GM10266 (cell line): ENCODE measurements at regions not wholly inside any gene's neighbourhood (a gene's known extent, or its start where the extent isn't known, plus 50 kb on each side); places are given as distances from the start of the nearest gene placed in this dataset.

Experiments used
- DNase-seq: peaks from one replicate; pipeline ENCODE4 v3.0.0; 2012; ENCODE audit errors: extremely low spot score
- TF ChIP-seq, protein P1 (sequence below): IDR thresholded peaks from 2 replicates; pipeline ENCODE4 v1.5.1; 2012; ENCODE audit warnings: mild to moderate bottlenecking, low read depth; ENCODE audit not compliant: control insufficient read depth, insufficient read depth; ENCODE audit errors: missing control alignments

DNA sequence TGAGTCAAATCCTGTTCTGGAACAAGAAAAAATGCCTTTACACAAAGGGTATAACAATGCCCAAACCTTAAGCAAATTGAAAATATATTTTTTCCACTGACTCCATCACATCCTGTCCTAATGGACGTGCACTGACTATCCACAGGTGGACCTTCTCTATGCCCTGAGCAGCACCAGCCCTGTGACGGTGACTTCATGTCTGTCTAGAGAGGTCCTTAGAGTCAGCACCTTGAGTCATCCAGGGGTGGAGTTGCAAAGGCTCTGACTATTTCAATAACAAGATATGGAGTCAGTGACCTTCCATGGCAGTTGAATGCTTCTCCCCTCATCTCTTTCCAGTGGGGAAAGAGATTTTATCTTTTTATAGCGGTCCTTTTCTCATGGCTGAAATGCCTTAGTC is 78.0 kb downstream of the YIPF5 start:
- no peak for DNase-seq
- TF ChIP-seq, protein P1, sequence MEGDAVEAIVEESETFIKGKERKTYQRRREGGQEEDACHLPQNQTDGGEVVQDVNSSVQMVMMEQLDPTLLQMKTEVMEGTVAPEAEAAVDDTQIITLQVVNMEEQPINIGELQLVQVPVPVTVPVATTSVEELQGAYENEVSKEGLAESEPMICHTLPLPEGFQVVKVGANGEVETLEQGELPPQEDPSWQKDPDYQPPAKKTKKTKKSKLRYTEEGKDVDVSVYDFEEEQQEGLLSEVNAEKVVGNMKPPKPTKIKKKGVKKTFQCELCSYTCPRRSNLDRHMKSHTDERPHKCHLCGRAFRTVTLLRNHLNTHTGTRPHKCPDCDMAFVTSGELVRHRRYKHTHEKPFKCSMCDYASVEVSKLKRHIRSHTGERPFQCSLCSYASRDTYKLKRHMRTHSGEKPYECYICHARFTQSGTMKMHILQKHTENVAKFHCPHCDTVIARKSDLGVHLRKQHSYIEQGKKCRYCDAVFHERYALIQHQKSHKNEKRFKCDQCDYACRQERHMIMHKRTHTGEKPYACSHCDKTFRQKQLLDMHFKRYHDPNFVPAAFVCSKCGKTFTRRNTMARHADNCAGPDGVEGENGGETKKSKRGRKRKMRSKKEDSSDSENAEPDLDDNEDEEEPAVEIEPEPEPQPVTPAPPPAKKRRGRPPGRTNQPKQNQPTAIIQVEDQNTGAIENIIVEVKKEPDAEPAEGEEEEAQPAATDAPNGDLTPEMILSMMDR, result no peak

DNA sequence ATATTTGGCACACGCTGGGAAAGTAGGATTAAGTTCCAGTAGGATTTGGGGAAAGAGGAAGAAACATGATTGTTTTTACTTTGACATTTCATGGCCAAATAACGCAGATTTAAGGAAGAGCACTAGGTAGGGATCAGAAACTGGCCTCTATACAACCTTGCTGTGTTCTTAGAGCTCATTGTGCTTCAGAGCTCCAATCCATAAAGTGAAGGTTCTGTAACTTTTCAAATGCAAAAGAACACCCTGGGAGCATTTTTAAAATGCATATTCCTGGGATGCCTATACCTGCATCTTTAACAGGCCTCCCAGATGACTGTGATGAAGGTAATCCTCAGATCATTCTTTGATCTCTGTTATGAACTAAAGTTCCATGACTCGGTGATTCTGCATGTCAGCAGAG is 77.1 kb downstream of the YIPF5 start:
- no peak for DNase-seq
- TF ChIP-seq, protein P1, result no peak

DNA sequence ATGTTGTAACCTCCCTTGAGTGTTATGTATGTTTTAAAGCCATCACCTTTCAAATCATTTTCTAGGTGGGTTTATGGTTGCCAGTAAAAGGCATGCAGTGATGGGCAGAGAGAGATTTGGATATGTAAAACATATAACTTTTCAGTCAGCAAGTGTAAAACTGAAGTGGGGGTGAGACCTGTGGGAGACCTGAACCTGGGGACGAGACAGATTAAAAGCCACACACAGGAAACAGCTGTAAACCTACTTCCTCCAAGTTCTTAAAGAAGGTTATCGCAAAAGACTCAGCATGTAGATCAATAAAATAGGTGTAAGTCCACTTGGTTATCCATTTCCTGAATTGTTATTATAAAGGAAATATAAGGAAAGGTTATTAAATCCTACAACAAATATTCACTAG is 76.6 kb downstream of the YIPF5 start:
- TF ChIP-seq, protein P1, result no peak
- no peak for DNase-seq

DNA sequence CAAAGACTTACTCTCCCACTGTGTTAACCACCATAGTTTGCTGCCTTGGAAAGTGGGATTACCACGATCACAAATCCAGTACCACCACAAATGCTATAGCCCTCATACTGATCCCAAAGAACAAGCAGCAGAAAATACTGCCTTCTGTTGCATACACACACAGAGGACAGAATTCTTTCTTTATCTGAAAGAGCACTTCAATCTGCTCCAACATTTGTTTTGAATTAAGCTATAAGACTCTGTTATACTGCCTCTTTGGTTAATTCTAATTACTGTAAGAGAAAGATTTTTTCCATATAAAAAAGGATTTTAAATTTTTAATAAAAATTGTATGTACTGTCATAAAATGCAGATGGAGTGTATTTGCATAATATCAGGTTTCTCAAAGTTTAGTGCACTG is 69.8 kb downstream of the YIPF5 start:
- no peak for DNase-seq
- TF ChIP-seq, protein P1, result no peak

DNA sequence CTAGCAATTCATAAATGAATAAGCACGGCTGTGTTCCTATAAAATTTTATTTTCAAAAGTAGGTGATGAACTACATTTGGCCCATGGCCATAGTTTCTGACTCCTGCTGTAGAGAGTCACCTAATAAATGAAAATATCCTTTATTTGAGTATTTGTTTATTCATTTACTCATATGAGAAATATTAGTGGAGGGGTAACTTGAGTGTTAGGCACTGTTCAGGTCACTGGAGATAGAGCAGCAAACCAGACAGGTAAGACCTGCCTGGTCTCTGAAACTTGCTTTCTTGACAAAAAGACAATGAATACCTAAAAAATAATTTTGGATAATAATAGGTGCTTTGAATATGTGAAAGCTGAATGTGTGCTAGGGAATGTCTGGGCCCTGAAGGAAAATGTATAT is 68.8 kb downstream of the YIPF5 start:
- DNase-seq, result no peak

DNA sequence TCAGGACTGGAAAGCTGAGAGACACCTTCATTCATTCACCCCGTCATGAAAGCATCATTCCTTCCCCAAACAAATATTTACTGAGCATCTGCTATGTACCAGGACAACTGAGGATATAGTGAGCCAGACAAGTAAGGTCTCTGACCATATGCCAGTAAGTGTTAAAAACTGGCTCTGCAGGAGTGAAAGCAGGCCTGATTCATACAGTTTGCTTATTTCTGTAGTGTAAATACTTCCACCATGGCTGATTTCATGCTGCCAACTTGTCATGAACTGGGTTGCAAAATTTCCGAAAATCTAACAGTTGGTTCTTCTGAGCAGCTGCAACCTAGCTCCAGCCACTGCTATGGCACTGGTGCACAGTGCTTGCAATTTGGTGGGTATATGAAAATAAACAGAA is 68.1 kb downstream of the YIPF5 start:
- TF ChIP-seq, protein P1, result no peak
- no peak for DNase-seq

More for the DNA sequence above, 68.8 kb downstream of the YIPF5 start:
- TF ChIP-seq, protein P1, result no peak

DNA sequence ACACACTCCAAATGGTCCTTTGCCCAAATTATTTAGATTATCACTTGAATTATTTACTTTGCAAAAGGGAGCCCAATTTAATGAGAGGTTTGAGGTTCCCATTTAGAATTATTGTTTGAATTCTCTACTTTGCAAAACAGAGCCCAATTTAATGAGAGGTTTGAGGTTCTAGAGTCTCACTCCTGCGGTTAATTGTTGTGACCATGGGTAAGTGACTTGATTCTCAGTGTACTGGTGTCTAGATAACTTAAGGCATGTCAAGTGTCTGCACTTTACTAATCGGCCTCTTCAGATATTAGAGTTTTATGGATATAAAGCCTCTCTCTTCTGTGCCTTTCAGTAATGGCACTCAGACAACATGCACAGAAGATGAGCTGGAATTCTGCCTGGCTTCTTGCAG is 67.5 kb downstream of the YIPF5 start:
- no peak for DNase-seq
- TF ChIP-seq, protein P1, result no peak
